ENCODE measurements at regions not wholly inside any gene's neighbourhood (a gene's known extent, or its start where the extent isn't known, plus 50 kb on each side); places are given as distances from the start of the nearest gene placed in this dataset.

GRCh38 chrX:17242470-17242869, 132.5 kb upstream of the NHS start:
- DNase-seq (peak; percentile 25), ATAC-seq (ENCODE audit: low read depth) (no peak)
- H3K4me3 ChIP-seq (ENCODE audit: control extremely low read depth in 1 of 5, extremely low read depth in 1 of 5, insufficient read depth in 1 of 5, low read depth in 2 of 5, low read length in 4 of 5), result no peak overlapping the region
- peak overlapping the region; percentile 44 for H2AFZ ChIP-seq (ENCODE audit: insufficient read depth, low read depth, low read length, poor library complexity, severe bottlenecking)
- H3K36me3 ChIP-seq (replicated peaks in 1 of 2; ENCODE audit: control extremely low read depth in 1 of 2, control insufficient read depth in 1 of 2, extremely low read depth in 1 of 2, insufficient read depth in 2 of 2, low read length in 1 of 2), result no peaks in the 10 kb centered on the region
- Mint-ChIP-seq H3K4me3 (no peak overlapping the region), H3K9me3 (ENCODE audit: insufficient read depth) (no peaks in the 10 kb centered on the region), H3K27me3 (no peaks in the 10 kb centered on the region), H3K27ac (no peak overlapping the region), H3K4me1 (no peaks in the 10 kb centered on the region)
- H3K4me2 ChIP-seq (replicated peaks; ENCODE audit: low read depth, low read length, poor library complexity, severe bottlenecking), result no peak overlapping the region
- no peak overlapping the region for H3K27ac ChIP-seq (ENCODE audit: low read length in 2 of 2)
- peak; percentile 71 for TF ChIP-seq CTCF (IDR thresholded peaks at IDR 0.05)
- no peak for TF ChIP-seq EZH2 (IDR thresholded peaks at IDR 0.05; ENCODE audit: borderline replicate concordance, insufficient read depth, low read depth, low read length, poor library complexity, severe bottlenecking)
- H3K9ac ChIP-seq (ENCODE audit: low read length), result no peak overlapping the region
- no peaks in the 10 kb centered on the region for H3K4me1 ChIP-seq (ENCODE audit: control insufficient read depth in 2 of 2, insufficient read depth in 2 of 2, low read length in 2 of 2)
- no peaks in the 10 kb centered on the region for H3K9me3 ChIP-seq (ENCODE audit: control extremely low read depth in 1 of 3, control insufficient read depth in 2 of 3, insufficient read depth in 1 of 3, low read length in 2 of 3)
- intact Hi-C loops (cut with micrococcal nuclease), result no loop called here
- CTCF ChIA-PET, result interaction anchor here (0.6 to 1.6 kb wide), 5 partner anchors 9 to 448 kb away, joined by 3 to 8 read pairs (median 3); no protein-coding TSS in a partner anchor
- no CpG with 5 or more reads among the region's 5 CpGs for WGBS (ENCODE audit: insufficient coverage)
- no peaks in the 10 kb centered on the region for H3K27me3 ChIP-seq (replicated peaks in 1 of 4; ENCODE audit: control extremely low read depth in 1 of 4, control insufficient read depth in 3 of 4, insufficient read depth in 4 of 4, low read length in 3 of 4)
- no peaks in the 10 kb centered on the region for H4K20me1 ChIP-seq (ENCODE audit: control insufficient read depth, insufficient read depth, low read length, poor library complexity, severe bottlenecking)
- no peaks in the 10 kb centered on the region for H3K79me2 ChIP-seq (ENCODE audit: control insufficient read depth, insufficient read depth, low read length)
- POLR2A ChIA-PET, result no interaction called here

- intact Hi-C loops (cut with micrococcal nuclease), result no loop called here
- no peaks in the 10 kb centered on the region for H3K36me3 ChIP-seq (replicated peaks in 1 of 2; ENCODE audit: control extremely low read depth in 1 of 2, control insufficient read depth in 1 of 2, extremely low read depth in 1 of 2, insufficient read depth in 2 of 2, low read length in 1 of 2)
- no peak for DNase-seq
- Mint-ChIP-seq H3K27ac (no peak overlapping the region), H3K4me1 (no peaks in the 10 kb centered on the region), H3K4me3 (no peak overlapping the region), H3K9me3 (ENCODE audit: insufficient read depth) (no peaks in the 10 kb centered on the region), H3K27me3 (no peaks in the 10 kb centered on the region)
- H3K27me3 ChIP-seq (replicated peaks in 1 of 4; ENCODE audit: control extremely low read depth in 1 of 4, control insufficient read depth in 3 of 4, insufficient read depth in 4 of 4, low read length in 3 of 4), result no peaks in the 10 kb centered on the region
- H2AFZ ChIP-seq (ENCODE audit: insufficient read depth, low read depth, low read length, poor library complexity, severe bottlenecking), result no peak overlapping the region
- WGBS (ENCODE audit: insufficient coverage), result no CpG with 5 or more reads among the region's 1 CpG
- no peaks in the 10 kb centered on the region for H3K9me3 ChIP-seq (ENCODE audit: control extremely low read depth in 1 of 3, control insufficient read depth in 2 of 3, insufficient read depth in 1 of 3, low read length in 2 of 3)
- no peaks in the 10 kb centered on the region for H3K79me2 ChIP-seq (ENCODE audit: control insufficient read depth, insufficient read depth, low read length)
- H3K4me1 ChIP-seq (ENCODE audit: control insufficient read depth in 2 of 2, insufficient read depth in 2 of 2, low read length in 2 of 2), result no peaks in the 10 kb centered on the region
- no peak for ATAC-seq (ENCODE audit: low read depth)
- TF ChIP-seq EZH2 (IDR thresholded peaks at IDR 0.05; ENCODE audit: borderline replicate concordance, insufficient read depth, low read depth, low read length, poor library complexity, severe bottlenecking) (no peak), CTCF (IDR thresholded peaks at IDR 0.05) (no peak)
- H3K4me2 ChIP-seq (replicated peaks; ENCODE audit: low read depth, low read length, poor library complexity, severe bottlenecking), result no peak overlapping the region
- no peak overlapping the region for H3K9ac ChIP-seq (ENCODE audit: low read length)
- ChIA-PET CTCF (no interaction called here), POLR2A (interaction anchor here (0.5 kb wide), 1 partner anchor 66 kb away, joined by 3 read pairs; no protein-coding TSS in a partner anchor)
- no peak overlapping the region for H3K4me3 ChIP-seq (ENCODE audit: control extremely low read depth in 1 of 5, extremely low read depth in 1 of 5, insufficient read depth in 1 of 5, low read depth in 2 of 5, low read length in 4 of 5)
- no peaks in the 10 kb centered on the region for H4K20me1 ChIP-seq (ENCODE audit: control insufficient read depth, insufficient read depth, low read length, poor library complexity, severe bottlenecking)
- no peak overlapping the region for H3K27ac ChIP-seq (ENCODE audit: low read length in 2 of 2)
Observed at GRCh38 chrX:17247144-17247543, 127.9 kb upstream of the NHS start.

All from B cell (primary cell).